Endodermal cell (in vitro differentiated cells): ENCODE measurements at regions not wholly inside any gene's neighbourhood (a gene's known extent, or its start where the extent isn't known, plus 50 kb on each side); places are given as distances from the start of the nearest gene placed in this dataset.
"Not testable (repeated sequence)": the region's sequence is repeated elsewhere in the genome, so short reads cannot be mapped to it uniquely, and the experiment has no call there.

Experiments
- DNase-seq: peaks from one replicate; pipeline ENCODE4 v3.0.0-alpha.2; 2017
- H3K27ac ChIP-seq: 2 replicates; pipeline ENCODE4 v1.5.1; 2013; ENCODE audit warnings: mild to moderate bottlenecking, low read depth, low read length, moderate library complexity
- H3K27me3 ChIP-seq: 2 replicates; pipeline ENCODE4 v1.6.1; 2013; ENCODE audit warnings: mild to moderate bottlenecking, low read length, moderate library complexity; ENCODE audit not compliant: insufficient read depth, control insufficient read depth, poor library complexity, severe bottlenecking
- H3K36me3 ChIP-seq: 2 replicates; pipeline ENCODE4 v1.7.0; 2013; ENCODE audit warnings: mild to moderate bottlenecking, low read length, moderate library complexity; ENCODE audit not compliant: control insufficient read depth, insufficient read depth
- H3K4me1 ChIP-seq: one replicate; pipeline ENCODE4 v1.7.0; 2013; ENCODE audit warnings: low read length; ENCODE audit not compliant: control insufficient read depth, insufficient read depth
- H3K4me3 ChIP-seq: 2 replicates; pipeline ENCODE4 v1.5.1; 2013; ENCODE audit warnings: mild to moderate bottlenecking, low read length, moderate library complexity
- H3K9ac ChIP-seq: 2 replicates; pipeline ENCODE4 v1.6.1; 2013; ENCODE audit warnings: mild to moderate bottlenecking, low read length, moderate library complexity; ENCODE audit not compliant: poor library complexity, severe bottlenecking; ENCODE audit errors: extremely low read depth
- H3K9me3 ChIP-seq: 2 replicates; pipeline ENCODE4 v1.6.1; 2013; ENCODE audit warnings: mild to moderate bottlenecking, low read length, moderate library complexity; ENCODE audit not compliant: control insufficient read depth
- H3K27ac Mint-ChIP-seq: 2 replicates; pipeline ENCODE4 v1.8.0; 2020; ENCODE audit warnings: mixed read lengths
- H3K27me3 Mint-ChIP-seq: 2 replicates; pipeline ENCODE4 v1.8.0; 2021; ENCODE audit warnings: mild to moderate bottlenecking, mixed read lengths; ENCODE audit not compliant: insufficient read depth
- H3K36me3 Mint-ChIP-seq: 2 replicates; pipeline ENCODE4 v1.8.0; 2020; ENCODE audit warnings: low read depth, mixed read lengths
- H3K4me1 Mint-ChIP-seq: 2 replicates; pipeline ENCODE4 v1.8.0; 2020; ENCODE audit warnings: mixed read lengths
- H3K4me3 Mint-ChIP-seq: 2 replicates; pipeline ENCODE4 v1.8.0; 2020; ENCODE audit warnings: mild to moderate bottlenecking, moderate library complexity, mixed read lengths
- H3K9me3 Mint-ChIP-seq: 2 replicates; pipeline ENCODE4 v1.8.0; 2020; ENCODE audit warnings: mild to moderate bottlenecking, mixed read lengths
- CTCF ChIP-seq: fragments of 200-600 bp; sonication (generic); conservative IDR thresholded peaks from 2 replicates; pipeline ENCODE4 v1.5.0; 2021; ENCODE audit warnings: antibody characterized with exemption, mild to moderate bottlenecking
- WGBS, 2 experiments: methylation state at CpG; one replicate each; pipeline versions ENCODE4 v1.1.5 to v1.1.7; 2013; ENCODE audit warnings: missing lambda C conversion rate in 2 of 2, mixed read lengths in 1 of 2; ENCODE audit not compliant: insufficient coverage in 1 of 2, insufficient read length in 1 of 2; 5-methylcytosine and 5-hydroxymethylcytosine counted together

DNA sequence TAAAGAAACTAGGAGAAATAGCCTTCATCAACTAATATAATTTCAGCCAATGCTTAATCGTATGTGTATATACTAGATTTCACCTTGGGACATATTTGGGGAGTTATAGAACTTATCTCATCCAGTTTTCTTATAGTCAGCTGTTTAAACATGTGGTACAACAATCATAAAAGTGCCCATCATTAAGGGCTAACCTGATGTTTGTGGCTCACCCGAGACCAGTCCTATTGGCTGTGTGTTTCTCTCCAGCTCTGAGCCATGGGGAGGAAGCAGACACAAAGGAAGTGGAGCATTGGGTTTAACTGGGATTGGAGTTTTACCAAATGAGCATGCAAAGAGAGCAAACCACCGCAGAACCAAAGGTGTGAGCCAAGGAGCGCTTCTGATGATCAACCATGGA, 114.3 kb upstream of the KLF12 start:
- no peak for TF ChIP-seq CTCF
- no peak for DNase-seq
- Histone ChIP-seq H3K36me3 (no peaks in the 10 kb centered on the region), H3K27me3 (no peaks in the 10 kb centered on the region), H3K9me3 (no peaks in the 10 kb centered on the region), H3K4me3 (no peak overlapping the region), H3K9ac (no peak overlapping the region), H3K4me1 (no peaks in the 10 kb centered on the region), H3K27ac (no peak overlapping the region)
- Mint-ChIP-seq H3K27ac (no peak overlapping the region), H3K4me1 (peaks cover 5% of the 10 kb centered on the region), H3K36me3 (no peaks in the 10 kb centered on the region), H3K27me3 (no peaks in the 10 kb centered on the region), H3K9me3 (no peaks in the 10 kb centered on the region), H3K4me3 (no peak overlapping the region)
- WGBS, 2 experiments, result 90 to 97% methylated on average over 3 to 4 of the region's 4 CpGs

- Mint-ChIP-seq H3K36me3 (no peaks in the 10 kb centered on the region), H3K4me1 (peaks cover 2% of the 10 kb centered on the region), H3K9me3 (peaks cover 15% of the 10 kb centered on the region), H3K27me3 (no peaks in the 10 kb centered on the region), H3K4me3 (no peak overlapping the region), H3K27ac (no peak overlapping the region)
- H3K4me3 ChIP-seq, result no peak overlapping the region
- H3K27ac ChIP-seq, result no peak overlapping the region
- H3K9ac ChIP-seq, result no peak overlapping the region
- WGBS, 2 experiments, result 84 to 89% methylated on average over 8 of the region's 8 CpGs
- DNase-seq, result no peak
- no peaks in the 10 kb centered on the region for H3K36me3 ChIP-seq
- H3K4me1 ChIP-seq, result no peaks in the 10 kb centered on the region
- H3K27me3 ChIP-seq, result no peaks in the 10 kb centered on the region
- no peaks in the 10 kb centered on the region for H3K9me3 ChIP-seq
- no peak for TF ChIP-seq CTCF
These were observed 112.3 kb upstream of the KLF12 start for GRCh38 chr13:74246487-74246886.

- TF ChIP-seq CTCF, result no peak
- H3K4me3 Mint-ChIP-seq, result no peak overlapping the region
- H3K4me1 Mint-ChIP-seq, result no peaks in the 10 kb centered on the region
- no peak for DNase-seq
- no peak overlapping the region for H3K4me3 ChIP-seq
- no peak overlapping the region for H3K27ac ChIP-seq
- no peaks in the 10 kb centered on the region for H3K4me1 ChIP-seq
- no peaks in the 10 kb centered on the region for H3K9me3 ChIP-seq
- no peak overlapping the region for H3K9ac ChIP-seq
- no peaks in the 10 kb centered on the region for H3K36me3 ChIP-seq
- no peaks in the 10 kb centered on the region for H3K27me3 Mint-ChIP-seq
- H3K27ac Mint-ChIP-seq, result no peak overlapping the region
- H3K9me3 Mint-ChIP-seq, result peaks cover 15% of the 10 kb centered on the region
- no peaks in the 10 kb centered on the region for H3K27me3 ChIP-seq
- H3K36me3 Mint-ChIP-seq, result no peaks in the 10 kb centered on the region
- WGBS, 2 experiments, result 95% methylated on average over 3 to 5 of the region's 5 CpGs
These were observed 109.7 kb upstream of the KLF12 start for GRCh38 chr13:74243637-74244526.

GRCh38 chr13:74241343-74241742, 107.1 kb upstream of the KLF12 start:
- not testable (repeated sequence) for H3K4me1 ChIP-seq, H3K27me3 Mint-ChIP-seq, H3K4me1 Mint-ChIP-seq, H3K27ac ChIP-seq, H3K9me3 ChIP-seq, H3K27me3 ChIP-seq, H3K9ac ChIP-seq, H3K36me3 Mint-ChIP-seq, H3K36me3 ChIP-seq, H3K4me3 ChIP-seq, DNase-seq
- Mint-ChIP-seq H3K27ac (peak overlapping the region; percentile 82), H3K4me3 (peak overlapping the region; percentile 63), H3K9me3 (peaks cover 17% of the 10 kb centered on the region)
- 97% methylated on average over 5 of the region's 19 CpGs; no CpG with 5 or more reads in 1 of the 2 experiments for WGBS, 2 experiments
